Activated CD8-positive, alpha-beta memory T cell treated with anti-CD3 and anti-CD28 coated beads, Interleukin-2, amount 50 U/mL, for 1 hour (primary cell): ENCODE measurements at regions not wholly inside any gene's neighbourhood (a gene's known extent, or its start where the extent isn't known, plus 50 kb on each side); places are given as distances from the start of the nearest gene placed in this dataset.
"Not testable (repeated sequence)": the region's sequence is repeated elsewhere in the genome, so short reads cannot be mapped to it uniquely, and the experiment has no call there.

ENCODE experiments used
- DNase-seq: peaks from one replicate; pipeline ENCODE4 v3.0.0-alpha.2; 2020; ENCODE audit errors: extremely low read depth

- no peak for DNase-seq
These were observed 54.7 kb upstream of the NRIP1 start for GRCh38 chr21:15119486-15119885.

- no peak for DNase-seq
These were observed 56.4 kb upstream of the NRIP1 start for GRCh38 chr21:15121097-15121654.

- no peak for DNase-seq
These were observed 56.9 kb upstream of the NRIP1 start for GRCh38 chr21:15121655-15122120.

GRCh38 chr21:15122241-15122640, 57.4 kb upstream of the NRIP1 start:
- DNase-seq = no peak

- no peak for DNase-seq
These were observed 59.9 kb upstream of the NRIP1 start for GRCh38 chr21:15124731-15125130.

GRCh38 chr21:15126948-15127347, 62.1 kb upstream of the NRIP1 start:
- DNase-seq = no peak

- no peak for DNase-seq
These were observed 62.6 kb upstream of the NRIP1 start for GRCh38 chr21:15127437-15127836.

- no peak for DNase-seq
These were observed 63.5 kb upstream of the NRIP1 start for GRCh38 chr21:15128267-15128666.

- DNase-seq = not testable (repeated sequence)
These were observed 63.9 kb upstream of the NRIP1 start for GRCh38 chr21:15128714-15129113.

- no peak for DNase-seq
These were observed 65.5 kb upstream of the NRIP1 start for GRCh38 chr21:15130326-15130725.

- DNase-seq = no peak
These were observed 66.0 kb upstream of the NRIP1 start for GRCh38 chr21:15130751-15131150.

GRCh38 chr21:15132781-15133180, 68.0 kb upstream of the NRIP1 start:
- DNase-seq = no peak

GRCh38 chr21:15134701-15135470, 70.1 kb upstream of the NRIP1 start:
- no peak for DNase-seq

- no peak for DNase-seq
These were observed 71.2 kb upstream of the NRIP1 start for GRCh38 chr21:15135867-15136629.

- no peak for DNase-seq
These were observed 73.7 kb upstream of the NRIP1 start for GRCh38 chr21:15138490-15138889.

GRCh38 chr21:15139898-15140297, 75.1 kb upstream of the NRIP1 start:
- no peak for DNase-seq

GRCh38 chr21:15140321-15141019, 75.7 kb upstream of the NRIP1 start:
- DNase-seq = no peak

GRCh38 chr21:15141261-15141970, 76.6 kb upstream of the NRIP1 start:
- no peak for DNase-seq

- no peak for DNase-seq
These were observed 79.2 kb upstream of the NRIP1 start for GRCh38 chr21:15144026-15144425.

GRCh38 chr21:15148437-15148836, 83.6 kb upstream of the NRIP1 start:
- DNase-seq = no peak

- DNase-seq = no peak
These were observed 84.9 kb upstream of the NRIP1 start for GRCh38 chr21:15149600-15150224.
